Left kidney (tissue), 1 donor: ENCODE measurements at regions not wholly inside any gene's neighbourhood (a gene's known extent, or its start where the extent isn't known, plus 50 kb on each side); places are given as distances from the start of the nearest gene placed in this dataset.

ENCODE experiments used
- DNase-seq: peaks from one replicate; pipeline ENCODE4 v3.0.0-alpha.2; 2013

DNA sequence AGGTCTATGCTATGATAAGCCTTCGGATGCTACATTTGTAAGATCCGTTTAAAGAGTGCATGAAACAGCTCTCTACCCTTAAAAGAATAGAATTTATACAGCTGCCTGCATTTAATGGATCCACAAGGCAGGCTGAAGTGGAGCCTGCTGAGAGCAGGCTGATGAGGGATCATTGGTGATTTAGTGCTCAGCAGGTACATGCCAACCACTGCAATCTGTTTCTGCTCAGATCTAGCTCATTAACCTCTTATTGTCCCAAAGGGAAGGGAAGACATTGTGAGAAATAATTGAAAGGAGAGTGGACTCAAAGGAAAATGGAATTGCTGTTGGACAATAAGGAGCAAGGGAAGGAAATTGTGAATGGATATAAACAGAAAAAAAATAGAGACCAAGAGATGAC, 822.6 kb downstream of the TRIB2 start:
- DNase-seq, result no peak

DNA sequence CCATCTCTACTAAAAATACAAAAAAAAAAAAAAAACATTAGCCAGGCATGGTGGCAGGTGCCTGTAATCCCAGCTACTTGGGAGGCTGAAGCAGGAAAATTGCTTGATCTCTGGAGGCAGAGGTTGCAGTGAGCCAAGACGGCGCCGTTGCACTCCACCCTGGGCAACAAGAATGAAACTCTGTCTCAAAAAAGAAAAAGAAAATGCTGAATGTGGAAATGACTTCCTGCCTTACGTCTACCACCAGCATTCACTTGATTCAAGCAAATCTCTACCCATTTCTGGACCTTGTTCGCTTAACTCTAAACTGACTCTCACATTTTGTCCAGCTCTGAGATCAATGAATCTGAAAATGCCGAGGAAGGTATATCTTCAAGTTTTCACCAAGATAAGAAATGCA, 825.3 kb downstream of the TRIB2 start:
- no peak for DNase-seq

DNA sequence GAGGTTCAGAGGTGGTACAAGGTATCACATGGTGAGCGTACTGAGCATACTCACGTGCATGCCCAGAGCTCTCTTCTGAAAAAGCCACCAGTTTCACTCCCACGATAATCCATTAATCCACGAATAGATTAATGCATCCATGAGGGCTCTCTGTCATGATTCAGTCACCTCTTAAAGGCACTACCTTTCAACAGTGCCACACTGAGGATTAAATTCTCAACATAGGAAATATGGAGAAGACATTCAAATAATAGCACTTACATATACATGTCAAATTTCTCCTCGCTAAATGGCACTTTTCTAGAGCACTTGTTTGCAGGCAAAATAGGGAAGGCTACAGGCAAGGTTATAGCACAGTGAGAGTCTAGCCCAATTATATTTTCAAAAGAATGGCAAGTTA, 825.9 kb downstream of the TRIB2 start:
- no peak for DNase-seq

DNA sequence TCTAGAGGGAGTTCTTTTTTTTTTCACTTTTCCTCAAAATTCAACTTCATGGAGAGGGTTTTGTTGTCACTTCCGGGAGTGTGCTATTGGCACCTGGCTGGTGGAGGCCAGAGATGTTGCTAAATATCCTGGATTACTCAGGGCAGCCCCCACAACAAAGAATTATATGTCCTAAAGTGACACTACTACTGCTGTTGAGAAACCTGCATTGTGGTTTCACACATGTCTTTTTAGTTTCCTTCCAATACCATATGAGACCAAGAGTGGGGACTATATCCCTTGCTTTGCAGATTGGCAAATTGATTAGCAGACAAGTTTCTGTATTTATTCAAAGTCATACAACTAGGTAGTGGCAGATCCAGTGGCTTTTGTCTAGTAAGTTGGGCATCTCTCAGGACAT, 826.8 kb downstream of the TRIB2 start:
- no peak for DNase-seq

DNA sequence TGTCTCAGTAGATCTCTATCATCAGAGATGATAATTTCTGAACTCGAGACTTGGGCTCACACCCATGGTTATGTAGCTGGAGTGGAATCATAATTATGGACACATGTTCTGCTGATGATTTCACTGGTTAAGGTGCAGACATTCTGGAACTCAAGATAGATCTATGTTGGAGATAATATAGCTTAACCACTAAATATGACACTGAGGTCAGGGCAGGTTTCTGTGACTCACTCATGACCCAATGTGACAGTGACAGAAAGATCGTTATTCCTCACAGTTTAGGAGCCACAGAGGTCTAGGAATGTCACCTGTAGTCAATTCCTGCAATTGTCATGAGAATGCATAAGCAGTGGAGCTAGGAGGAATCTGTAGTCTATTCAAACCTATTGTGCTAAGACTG, 828.6 kb downstream of the TRIB2 start:
- DNase-seq, result no peak

DNA sequence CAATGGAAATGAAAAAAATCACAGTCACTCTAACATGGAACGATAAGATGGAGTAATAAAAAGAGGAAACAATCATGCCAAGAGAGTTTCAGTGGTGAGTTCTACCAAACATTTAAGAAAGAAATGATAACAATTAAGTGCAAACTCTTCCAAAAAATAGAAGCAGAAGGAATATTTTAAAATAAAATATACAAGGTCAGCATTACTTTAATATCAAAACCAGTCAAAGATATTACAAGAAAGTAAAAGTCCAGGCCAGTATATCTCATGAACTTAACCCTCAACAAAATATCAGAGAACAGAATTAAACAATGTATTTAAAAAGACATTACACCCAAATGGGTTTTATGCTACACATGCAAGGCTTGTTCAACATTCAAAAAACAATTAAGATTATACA, 829.4 kb downstream of the TRIB2 start:
- DNase-seq, result no peak

DNA sequence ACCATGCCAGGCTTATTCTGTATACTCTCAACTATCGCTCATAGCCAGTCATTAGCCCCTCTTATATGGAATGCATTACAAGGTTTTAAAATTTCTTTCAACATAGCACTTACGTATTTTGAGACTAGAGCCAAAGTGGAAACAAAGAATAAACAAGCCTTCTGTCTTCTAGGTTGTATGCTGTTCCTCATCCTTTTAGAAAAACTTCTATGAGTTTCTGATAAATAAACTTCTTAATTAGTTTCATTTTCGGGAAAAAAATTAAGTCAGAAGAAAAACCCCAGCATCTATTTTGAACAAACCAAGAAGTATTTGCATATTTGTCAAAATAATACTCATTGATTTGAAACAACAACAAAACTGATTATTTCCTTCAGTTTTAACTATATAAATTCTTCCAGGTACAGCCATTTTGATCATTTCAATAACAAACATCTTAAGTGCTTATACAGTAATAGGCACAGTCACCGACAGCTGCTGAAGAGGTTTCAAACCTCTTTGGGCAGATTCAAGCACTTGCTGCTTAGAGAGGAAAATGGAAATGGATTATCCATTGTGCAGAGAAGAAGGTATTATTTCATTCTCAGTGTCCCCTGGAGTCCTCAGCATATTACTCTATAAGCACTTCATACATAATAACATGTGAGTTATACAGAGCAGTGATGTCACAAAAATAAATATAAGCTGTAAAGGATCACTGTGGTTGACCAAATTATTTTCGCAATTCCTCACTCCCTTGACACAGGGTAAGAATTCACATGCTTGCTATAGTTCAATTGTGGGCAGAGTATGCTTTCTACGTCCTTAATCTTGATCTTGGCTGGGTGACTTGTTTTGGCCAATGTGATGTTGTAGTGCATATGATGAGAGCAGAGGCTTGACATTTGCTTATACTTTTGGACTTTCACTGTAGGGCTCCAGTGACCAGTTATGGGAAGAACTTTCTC, 833.8 kb downstream of the TRIB2 start:
- DNase-seq, result no peak

DNA sequence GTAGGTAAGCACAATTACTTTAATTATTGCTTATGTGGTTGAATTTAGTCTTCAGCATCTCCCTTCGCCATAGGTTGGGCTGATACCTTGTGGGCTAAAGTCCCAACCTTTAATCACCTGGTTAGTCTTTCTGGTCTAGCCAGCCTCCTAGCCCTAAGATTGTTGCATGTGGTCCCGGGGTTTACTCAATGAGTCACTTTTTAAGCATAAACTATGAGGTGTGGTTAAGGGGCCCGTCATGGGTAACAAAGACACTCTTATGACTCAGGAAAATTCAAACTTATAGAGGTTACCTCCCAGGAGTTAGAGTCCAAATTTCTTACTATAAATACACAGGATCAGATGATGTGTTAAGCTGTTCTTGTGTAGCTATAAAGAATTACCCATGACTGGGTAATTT, 841.6 kb downstream of the TRIB2 start:
- no peak for DNase-seq

DNA sequence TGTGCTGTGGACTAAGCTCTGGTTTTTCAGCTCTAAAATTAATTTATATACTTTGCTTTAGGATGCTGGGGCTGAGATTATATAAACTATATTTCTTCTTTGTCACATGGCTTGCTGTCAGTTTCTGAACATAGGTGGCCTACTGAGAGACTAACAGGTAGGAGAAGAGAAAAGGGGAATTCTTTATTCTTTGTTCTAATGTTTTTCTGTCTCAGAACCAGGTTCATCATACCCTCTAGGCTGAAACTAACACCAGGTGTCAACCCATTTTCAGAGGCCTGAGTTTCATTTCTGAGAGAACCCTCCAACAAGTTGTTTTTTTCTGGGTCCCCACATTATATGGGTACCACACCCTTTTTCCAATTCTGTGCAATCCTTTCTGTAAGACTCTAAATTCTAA, 843.6 kb downstream of the TRIB2 start:
- no peak for DNase-seq

DNA sequence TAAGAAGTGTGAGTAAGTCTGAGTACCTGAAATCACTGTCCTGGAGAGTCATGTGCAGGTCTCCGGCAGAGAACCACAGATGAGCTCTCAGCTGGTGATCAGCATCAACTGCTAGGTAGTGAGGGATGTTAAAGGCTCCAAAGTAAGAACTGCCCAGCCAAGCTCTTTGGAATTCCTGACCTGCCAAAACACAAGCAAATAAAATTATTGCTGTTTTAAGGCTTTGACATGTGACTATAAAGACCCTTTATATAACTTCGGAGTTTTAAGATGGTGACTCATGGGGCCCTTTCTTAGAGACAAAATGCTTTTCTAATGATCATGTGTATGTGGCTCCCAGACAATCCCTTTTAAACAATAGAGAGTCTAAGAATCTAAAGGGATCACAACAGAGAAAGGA, 855.7 kb downstream of the TRIB2 start:
- DNase-seq, result no peak

DNA sequence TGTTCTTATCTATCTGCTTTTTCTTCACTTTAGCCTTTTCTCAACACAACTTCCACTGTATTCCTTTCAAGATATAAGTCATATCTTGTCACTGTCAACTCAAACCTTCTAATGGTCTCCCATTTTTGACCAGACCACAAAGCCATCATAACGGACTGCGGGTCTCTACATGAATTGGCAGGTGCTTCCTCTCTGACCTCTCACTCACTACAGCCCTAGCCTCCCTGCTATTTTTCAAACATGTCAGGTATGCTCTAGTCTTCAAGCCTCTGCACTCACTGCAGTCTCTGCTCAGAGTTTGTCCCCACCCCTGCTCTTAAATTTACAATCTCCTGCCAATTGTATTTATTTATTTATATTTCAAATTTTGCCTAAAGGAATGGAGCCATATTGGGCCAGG, 858.1 kb downstream of the TRIB2 start:
- no peak for DNase-seq

DNA sequence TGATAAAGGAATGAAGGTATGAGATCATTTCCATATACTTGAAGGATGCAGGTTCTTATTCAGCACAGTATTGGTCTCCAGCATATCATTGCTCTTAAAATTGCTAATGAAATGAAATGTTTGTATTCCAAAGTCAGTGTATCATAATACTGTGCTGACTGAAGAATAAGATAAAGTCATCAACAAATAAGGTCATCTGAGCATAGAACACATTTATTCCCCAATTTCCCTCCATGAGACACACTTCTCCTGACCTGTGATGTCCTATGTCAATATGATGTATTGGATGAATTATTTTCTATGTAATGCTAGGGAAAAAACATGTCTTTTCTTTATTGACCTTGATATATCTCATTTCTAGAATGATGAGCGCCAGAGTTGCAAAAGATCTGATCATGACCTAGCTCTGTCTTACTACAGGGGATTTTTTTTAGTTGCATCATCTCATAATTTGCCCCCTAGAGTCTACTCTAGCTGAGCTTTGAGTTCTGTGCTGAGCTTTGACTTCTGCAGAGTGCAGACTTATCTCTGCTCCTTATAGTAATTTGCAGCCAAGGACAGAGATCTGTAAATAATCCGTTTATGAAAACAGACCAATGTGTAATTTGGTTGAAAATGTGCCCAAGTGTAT, 859.8 kb downstream of the TRIB2 start:
- DNase-seq, result no peak

DNA sequence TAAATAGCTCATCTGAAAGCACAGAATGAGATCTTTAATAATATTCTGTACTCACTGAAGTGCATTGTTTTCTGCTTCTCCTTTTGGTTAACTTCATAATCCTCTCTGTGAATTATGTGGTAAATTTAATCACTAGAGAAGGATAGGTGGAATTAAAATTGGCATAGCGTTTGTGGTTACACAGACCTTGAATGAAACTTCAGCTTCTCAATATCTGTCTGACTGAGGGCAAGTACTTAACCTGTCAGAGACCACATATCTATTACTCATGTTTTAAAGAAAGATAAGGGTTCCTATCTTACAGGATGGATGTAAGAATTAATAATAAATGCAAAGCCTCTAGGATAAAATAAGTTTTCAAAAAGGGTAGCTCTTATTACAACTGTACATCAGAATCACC, 861.8 kb downstream of the TRIB2 start:
- no peak for DNase-seq

DNA sequence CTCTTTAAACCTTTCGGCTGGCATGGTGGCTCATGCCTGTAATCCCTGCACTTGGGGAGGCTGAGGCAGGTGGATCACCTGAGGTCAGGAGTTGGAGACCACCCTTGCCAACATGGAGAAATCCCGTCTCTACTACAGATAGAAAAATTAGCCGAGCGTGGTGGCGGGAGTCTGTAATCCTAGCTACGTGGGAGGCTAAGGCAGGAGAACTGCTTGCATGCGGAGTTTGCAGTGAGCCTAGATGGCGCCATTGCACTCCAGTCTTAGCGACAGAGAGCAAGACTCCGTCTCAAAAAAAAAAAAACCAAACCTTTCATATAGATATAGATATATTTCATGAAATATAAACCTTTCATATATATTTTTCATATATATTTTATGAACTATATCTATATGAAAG, 864.7 kb downstream of the TRIB2 start:
- DNase-seq, result no peak

DNA sequence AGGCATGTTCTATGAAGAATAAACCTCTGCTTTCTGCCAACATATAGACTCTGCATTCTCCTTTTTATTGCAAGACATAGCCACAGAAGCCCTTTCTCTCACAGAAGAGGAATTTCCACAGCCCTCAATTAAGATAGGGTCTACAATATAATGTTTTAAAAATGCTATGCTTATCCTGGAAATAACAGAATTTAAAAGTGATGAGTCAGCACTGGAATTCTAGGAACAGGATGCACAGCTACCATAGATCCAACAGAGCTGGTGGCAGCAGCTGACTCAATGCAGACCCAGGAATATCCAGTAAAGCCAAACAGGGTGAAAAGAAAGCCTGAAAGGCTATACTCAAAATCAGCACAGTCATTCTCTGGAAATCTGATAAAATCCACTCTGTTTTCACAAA, 866.9 kb downstream of the TRIB2 start:
- DNase-seq, result no peak

DNA sequence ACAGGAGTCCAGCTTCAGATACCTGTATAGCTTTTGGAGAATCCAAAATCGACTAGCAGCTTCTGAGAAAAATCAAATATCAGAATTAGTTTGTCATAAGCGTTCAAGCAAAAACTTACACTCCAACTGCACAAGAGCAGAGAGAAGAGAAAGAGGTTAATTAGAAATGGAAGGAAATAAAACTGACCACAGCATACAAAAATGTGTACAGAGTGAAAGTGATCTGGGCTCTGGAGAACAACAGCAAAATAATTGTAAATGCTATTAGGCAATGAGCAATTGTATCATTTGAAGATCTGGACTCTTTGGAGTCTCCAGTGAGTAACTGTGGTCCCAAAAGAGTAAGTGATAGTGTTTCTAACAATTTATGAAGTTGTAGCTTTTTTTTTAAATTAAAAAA, 867.3 kb downstream of the TRIB2 start:
- DNase-seq, result no peak

DNA sequence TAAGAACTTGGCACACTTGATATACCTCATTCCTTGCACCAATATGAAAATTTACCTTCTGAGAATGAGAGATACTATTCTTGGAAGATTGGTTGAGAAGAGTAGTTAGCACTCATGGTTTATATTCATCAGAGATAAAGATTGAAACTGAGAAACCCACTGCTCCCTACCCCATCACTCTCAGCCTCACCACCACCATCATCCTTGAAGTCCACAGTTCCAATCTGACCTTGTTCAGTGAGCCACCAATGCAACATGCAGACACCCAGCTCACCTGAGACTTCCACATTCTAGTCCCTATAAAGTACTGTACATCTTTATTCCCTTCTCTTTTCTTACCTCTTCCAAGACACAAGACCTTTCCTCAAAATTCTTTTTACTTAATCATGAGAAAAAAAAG, 869.0 kb downstream of the TRIB2 start:
- DNase-seq, result no peak

DNA sequence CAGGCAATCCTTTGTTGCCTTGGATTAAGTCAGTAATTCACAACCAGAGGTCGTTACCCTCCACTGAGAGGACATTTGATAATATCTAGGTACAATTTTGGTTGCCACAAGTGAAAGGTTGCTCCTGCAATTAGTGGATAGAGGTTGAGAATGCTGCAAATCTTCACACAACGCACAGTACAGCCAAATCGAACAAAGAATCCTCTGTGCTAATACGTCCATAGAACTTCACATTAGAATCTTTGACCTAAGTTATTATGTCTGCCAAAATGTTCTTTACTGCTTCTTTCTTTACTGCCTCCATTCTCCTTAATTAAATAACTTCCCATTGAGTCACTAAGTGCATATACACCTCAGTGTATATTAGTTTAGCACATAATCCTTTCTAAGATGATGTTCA, 879.5 kb downstream of the TRIB2 start:
- no peak for DNase-seq

DNA sequence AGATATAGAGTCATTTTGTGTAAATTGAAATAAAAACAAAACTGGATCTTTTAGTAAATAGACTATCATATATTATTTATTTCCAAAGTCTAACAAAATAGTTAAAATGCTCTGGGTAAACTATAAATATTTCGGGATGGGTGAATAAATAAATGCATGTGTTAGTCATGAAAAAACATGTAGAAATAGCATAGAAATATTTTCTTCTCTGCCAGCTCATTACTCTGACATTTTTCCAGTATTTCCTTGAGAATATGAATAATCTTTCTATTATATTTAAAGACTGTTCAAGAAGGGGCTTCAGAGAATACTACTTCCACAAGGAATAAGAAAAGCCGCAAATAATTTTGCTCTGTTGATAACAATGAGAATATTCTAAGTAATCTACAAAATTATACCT, 880.4 kb downstream of the TRIB2 start:
- no peak for DNase-seq

DNA sequence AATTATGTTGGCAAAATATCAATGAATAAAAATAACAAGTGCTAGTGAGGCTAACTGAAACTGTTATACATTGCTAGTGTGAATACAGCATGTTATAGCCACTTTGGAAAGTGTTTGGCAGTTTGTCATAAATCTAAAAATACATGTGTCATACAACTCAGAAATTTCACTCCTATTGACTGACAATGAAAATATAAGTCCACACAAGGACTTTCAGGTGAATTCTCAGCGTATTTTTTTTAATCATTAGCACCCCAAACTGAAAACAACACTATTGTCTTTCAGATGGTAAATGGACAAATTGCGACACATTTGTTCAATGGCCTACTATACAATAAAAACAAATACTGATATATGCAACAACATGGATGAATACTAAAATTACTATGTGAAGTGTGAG, 884.8 kb downstream of the TRIB2 start:
- DNase-seq, result no peak

DNA sequence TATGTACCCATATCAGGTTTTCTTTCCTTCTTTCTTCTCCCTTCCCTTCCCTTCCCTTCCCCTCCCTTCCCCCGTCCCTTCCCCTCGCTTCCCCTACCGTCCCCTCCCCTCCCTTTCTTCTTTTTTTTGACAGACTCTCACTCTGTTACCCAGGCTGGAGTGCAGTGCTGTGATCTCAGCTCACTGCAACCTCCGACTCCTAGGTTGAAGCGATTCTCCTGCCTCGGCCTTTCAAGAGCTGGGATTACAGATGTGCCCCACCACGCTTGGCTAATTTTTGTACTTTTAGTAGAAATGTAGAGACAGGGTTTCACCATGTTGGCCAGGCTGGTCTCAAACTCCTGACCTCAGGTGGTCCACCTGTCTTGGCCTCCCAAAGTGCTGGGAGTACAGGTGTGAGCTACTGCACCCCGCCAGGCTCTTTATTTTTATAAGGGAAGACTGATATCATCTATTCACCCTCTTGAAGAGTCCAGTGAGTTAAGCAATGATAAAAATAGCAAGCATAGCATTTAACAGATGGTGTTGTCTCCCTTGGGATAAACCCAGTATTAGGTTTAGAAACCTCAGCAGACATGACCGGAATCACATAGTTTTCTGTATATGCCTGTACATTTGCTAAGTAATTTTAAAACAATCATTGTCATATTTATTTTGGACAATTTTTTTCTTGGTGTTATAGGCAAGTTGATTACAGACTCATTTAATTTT, 888.4 kb downstream of the TRIB2 start:
- DNase-seq, result no peak

DNA sequence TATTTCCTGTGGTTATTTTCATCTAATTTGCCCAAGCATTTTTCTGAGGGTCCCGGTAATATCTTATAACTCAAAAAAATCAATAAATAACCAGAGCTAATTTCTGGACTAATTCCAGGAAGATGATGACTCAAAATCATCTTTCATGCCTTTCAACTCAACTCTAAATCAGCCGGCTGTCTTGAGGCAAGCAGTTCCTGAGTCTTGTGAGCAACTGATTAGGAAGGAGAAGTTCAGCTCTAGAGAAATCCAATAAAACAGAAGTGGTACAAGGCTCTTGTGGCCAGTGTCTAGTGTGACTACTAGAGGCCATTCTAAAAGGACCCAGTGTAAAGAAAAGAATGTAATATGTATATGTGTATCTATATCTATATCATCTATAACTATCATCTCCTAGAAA, 890.4 kb downstream of the TRIB2 start:
- DNase-seq, result no peak

DNA sequence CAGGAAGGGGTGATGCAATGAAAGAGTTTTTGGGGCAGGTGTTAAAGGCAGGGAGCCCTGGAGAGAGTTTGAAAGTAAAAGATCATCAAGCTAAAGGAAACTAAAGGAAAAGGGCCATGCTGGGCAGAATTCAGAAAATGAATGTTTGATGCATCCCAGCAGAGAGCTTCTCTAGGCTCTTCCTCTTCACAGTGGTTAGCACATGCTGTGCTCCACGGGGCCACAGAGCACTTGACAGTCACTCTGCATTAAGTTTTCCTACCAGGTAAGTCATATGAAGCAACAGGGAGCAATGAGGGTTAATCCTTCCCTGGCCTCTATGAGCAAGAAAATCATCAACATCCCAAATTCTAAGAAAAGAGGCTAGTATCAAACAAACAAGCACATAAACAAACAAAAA, 895.2 kb downstream of the TRIB2 start:
- DNase-seq, result no peak
